OCI-LY1 (cell line): ENCODE measurements at regions not wholly inside any gene's neighbourhood (a gene's known extent, or its start where the extent isn't known, plus 50 kb on each side); places are given as distances from the start of the nearest gene placed in this dataset.

Experiments used
- EZH2 ChIP-seq: fragments of 200-600 bp; sonication (generic), shearing (Covaris generic); IDR thresholded peaks from 2 replicates; pipeline ENCODE4 v1.8.0; 2017; ENCODE audit warnings: borderline replicate concordance, mixed run types, mild to moderate bottlenecking, antibody characterized with exemption, low read length, moderate library complexity, mixed read lengths
- TF ChIP-seq, protein P1 (sequence below): fragments of 200-600 bp; sonication (generic), shearing (Covaris generic); IDR thresholded peaks from 2 replicates; pipeline ENCODE4 v1.5.1; 2017; ENCODE audit warnings: mild to moderate bottlenecking, antibody characterized with exemption, low read length, moderate library complexity, mixed read lengths

GRCh38 chr6:15073344-15073789 lies 172.5 kb upstream of the JARID2 start:
- TF ChIP-seq, protein P1, sequence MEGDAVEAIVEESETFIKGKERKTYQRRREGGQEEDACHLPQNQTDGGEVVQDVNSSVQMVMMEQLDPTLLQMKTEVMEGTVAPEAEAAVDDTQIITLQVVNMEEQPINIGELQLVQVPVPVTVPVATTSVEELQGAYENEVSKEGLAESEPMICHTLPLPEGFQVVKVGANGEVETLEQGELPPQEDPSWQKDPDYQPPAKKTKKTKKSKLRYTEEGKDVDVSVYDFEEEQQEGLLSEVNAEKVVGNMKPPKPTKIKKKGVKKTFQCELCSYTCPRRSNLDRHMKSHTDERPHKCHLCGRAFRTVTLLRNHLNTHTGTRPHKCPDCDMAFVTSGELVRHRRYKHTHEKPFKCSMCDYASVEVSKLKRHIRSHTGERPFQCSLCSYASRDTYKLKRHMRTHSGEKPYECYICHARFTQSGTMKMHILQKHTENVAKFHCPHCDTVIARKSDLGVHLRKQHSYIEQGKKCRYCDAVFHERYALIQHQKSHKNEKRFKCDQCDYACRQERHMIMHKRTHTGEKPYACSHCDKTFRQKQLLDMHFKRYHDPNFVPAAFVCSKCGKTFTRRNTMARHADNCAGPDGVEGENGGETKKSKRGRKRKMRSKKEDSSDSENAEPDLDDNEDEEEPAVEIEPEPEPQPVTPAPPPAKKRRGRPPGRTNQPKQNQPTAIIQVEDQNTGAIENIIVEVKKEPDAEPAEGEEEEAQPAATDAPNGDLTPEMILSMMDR, result no peak
- no peak for TF ChIP-seq EZH2
